UCSD-AML1 (cell line): ENCODE measurements at regions not wholly inside any gene's neighbourhood (a gene's known extent, or its start where the extent isn't known, plus 50 kb on each side); places are given as distances from the start of the nearest gene placed in this dataset.

Experiments used
- DNase-seq: peaks from one replicate; lab custom pipeline; 2025; ENCODE audit not compliant: unreplicated experiment; lab: John Stamatoyannopoulos, UW

GRCh38 chr2:186274936-186275575, 211.0 kb upstream of the ZC3H15 start:
- no peak for DNase-seq

GRCh38 chr2:186276909-186277308, 209.2 kb upstream of the ZC3H15 start:
- DNase-seq: no peak

GRCh38 chr2:186281726-186282125, 204.3 kb upstream of the ZC3H15 start:
- no peak for DNase-seq

GRCh38 chr2:186294248-186294888, 191.7 kb upstream of the ZC3H15 start:
- no peak for DNase-seq

DNA sequence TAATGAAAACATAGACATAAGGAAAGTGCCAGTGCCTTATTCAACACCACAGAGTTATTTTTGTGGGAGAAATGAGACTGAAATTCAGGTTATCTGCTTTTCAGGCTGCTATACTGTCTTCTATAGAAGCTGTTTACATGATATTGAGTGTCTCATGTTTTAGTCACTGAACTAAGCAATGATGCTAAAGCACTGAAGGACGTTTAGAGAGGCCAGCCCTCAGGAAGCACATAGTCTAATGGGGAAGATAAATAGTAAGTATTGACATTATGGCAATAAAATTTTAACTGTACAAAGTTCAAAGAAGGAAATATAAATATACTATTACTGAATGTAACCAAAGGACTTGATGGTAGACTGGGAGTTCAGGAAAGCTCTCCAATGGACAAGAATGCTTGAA, 186.4 kb upstream of the ZC3H15 start:
- no peak for DNase-seq

- no peak for DNase-seq
Observed at GRCh38 chr2:186302263-186302662, 183.8 kb upstream of the ZC3H15 start.

DNA sequence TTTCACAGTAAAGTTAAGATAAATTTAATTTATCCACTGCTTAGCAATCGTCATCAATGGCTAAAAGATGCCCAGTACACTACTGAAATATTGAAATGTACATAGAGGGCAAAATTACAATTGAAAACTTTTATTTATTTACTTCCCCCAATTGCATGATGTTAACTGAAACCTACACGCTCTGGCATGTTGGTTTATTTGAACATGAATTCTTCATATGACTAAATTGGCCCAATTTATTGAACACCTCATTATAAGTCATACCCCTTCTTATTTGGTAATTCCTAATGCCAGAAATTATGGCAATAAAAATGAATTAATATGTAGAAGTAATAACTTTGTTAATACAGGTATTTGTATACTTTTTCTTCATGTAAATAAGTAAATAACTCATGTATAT, 183.0 kb upstream of the ZC3H15 start:
- DNase-seq: no peak

DNA sequence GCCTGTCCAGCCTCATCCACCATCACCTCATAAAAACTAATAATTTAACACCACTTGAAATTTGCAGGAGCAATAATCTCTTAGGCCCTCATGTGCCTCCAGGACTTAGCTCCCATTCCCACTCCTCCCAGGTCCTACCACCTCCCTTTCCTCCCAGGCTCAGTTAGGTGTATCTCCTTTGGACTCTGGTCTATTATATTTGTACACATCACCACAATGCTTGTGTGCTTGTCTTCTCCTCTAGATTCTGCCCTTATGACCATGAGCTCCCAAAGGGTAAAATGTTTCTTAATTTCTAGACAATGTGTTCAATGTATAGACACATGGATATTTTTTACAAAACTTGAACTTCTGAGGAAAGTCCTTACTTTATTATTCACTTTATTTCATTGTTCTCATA, 182.0 kb upstream of the ZC3H15 start:
- no peak for DNase-seq

DNA sequence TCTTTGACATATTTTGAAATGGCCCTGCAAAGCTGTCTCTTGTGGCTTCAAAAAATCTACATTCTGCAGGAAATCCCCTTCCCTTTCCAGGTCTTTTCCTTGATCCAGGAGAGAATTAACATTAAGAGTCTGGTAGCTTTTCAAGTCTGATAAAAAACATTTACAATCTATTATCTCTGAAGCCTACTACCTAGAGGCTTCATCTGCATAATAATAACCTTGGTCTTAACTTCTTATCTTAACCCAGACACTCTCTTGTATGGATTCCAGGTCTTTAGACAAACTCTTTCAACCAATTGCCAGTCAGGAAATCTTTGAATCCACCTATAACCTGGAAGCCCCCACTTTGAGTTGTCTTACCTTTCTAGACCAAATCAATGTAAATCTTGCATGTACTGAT, 179.3 kb upstream of the ZC3H15 start:
- DNase-seq: no peak

- DNase-seq: no peak
Observed at GRCh38 chr2:186307871-186308270, 178.2 kb upstream of the ZC3H15 start.

GRCh38 chr2:186308347-186308746, 177.7 kb upstream of the ZC3H15 start:
- no peak for DNase-seq

GRCh38 chr2:186309901-186310300, 176.2 kb upstream of the ZC3H15 start:
- DNase-seq: peak; percentile 6

DNA sequence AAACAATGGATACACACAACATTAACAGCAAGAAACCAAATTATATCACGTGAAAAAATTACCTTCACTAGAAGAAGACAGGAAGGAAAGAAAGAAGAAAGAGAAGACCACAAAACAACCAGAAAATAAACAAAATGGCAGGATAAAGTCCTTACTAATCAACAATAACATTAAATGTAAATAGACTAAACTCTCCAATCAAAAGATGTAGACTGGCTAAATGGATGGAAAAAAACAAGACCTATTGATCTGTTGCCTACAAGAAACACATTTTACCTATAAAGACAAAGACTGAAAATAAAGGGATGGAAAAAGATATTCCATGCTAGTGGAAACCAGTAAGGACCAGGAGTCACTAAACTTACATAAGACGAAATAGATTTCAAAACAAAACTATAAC, 167.0 kb upstream of the ZC3H15 start:
- DNase-seq: no peak

- no peak for DNase-seq
Observed at GRCh38 chr2:186325827-186326535, 160.1 kb upstream of the ZC3H15 start.

DNA sequence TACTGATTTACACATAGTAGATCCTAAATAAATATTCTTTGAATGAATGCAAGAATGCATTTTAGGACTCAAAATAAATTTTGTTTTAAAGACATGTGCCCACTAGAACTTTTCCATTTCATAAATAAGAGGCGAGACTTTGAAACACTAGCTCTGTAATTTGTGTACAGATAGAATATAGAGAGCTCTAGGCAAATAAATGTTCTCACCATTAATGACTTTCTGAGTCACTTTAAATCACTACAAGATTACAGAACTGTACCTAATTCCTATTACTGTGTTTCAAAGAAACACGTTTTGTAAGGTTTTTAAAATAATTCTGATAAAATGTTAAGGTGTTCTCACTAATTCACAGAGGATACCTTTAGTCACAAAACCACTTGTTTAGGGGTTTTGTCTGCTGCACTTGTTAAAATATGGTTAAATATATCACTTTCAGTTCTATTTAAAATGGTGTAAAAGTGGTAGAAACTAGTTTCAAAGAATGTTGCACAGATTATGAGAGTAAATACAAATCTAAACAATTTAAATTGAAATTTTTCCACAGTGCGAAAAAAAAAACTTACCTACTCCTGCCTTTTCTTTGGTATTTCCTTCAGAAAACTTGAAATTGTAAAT, 158.7 kb upstream of the ZC3H15 start:
- DNase-seq: no peak

- DNase-seq: no peak
Observed at GRCh38 chr2:186328838-186329237, 157.2 kb upstream of the ZC3H15 start.

- no peak for DNase-seq
Observed at GRCh38 chr2:186330050-186330449, 156.0 kb upstream of the ZC3H15 start.

DNA sequence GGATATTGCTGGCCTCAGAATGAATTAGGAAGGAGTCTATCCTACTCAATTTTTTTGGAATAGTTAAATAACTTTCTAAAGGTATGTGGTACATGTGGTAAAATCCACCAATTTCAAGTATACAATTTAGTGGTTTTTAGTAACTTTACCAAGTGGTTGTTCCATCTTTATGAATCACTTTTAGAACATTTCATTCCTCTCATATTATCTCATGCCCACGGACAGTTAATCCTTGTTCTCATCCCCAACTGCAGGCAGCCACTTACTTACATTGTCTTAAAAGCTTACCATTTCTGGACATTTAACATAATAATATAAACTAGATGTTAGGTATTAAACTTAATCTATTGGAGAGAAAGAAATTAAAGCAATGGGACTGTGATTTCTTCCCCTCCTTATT, 146.3 kb upstream of the ZC3H15 start:
- no peak for DNase-seq

GRCh38 chr2:186342029-186342428, 144.0 kb upstream of the ZC3H15 start:
- no peak for DNase-seq

GRCh38 chr2:186345745-186346144, 140.3 kb upstream of the ZC3H15 start:
- DNase-seq: no peak

GRCh38 chr2:186346216-186346615, 139.8 kb upstream of the ZC3H15 start:
- DNase-seq: no peak

DNA sequence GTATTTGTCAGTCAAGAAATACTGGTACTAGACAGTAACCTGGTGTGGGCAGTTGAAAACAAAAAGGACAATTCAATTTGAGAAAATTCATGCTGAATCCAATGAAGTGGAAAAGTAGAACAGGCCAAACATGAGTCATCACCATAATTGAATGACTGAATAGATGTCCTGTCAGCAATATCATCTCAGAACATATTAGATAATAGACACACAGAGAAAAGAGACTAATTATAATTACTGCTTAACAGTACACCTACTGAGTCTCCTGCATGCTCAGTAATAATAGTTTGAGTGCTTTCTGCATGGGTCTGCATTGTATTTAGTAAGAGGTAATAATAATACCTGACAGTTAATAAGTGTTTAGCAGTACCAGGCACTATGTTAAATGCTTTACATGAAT, 138.6 kb upstream of the ZC3H15 start:
- DNase-seq: no peak
